ENCODE measurements at regions not wholly inside any gene's neighbourhood (a gene's known extent, or its start where the extent isn't known, plus 50 kb on each side); places are given as distances from the start of the nearest gene placed in this dataset.
"Not testable (repeated sequence)": the region's sequence is repeated elsewhere in the genome, so short reads cannot be mapped to it uniquely, and the experiment has no call there.

DNA sequence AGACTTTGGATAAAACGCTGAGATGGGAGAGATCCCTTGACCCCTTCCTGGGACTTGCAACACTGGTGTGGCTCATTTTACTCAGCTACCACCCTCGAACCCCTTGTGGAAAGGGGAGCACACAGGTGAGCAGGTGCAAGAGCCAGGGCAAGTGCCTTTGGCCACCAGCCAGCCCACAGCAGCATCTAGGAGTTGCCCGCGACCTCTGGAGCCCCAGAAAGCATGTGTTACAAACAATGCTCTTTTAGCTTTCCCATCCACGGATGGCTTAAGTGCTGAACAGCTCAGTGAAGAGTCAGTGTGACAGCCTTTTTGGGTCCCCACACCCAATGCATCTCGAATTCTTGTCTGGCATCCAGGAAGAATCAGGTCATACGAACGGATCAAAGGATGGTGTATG is 197.8 kb downstream of the MEMO1 start:
- TF ChIP-seq, protein P1, sequence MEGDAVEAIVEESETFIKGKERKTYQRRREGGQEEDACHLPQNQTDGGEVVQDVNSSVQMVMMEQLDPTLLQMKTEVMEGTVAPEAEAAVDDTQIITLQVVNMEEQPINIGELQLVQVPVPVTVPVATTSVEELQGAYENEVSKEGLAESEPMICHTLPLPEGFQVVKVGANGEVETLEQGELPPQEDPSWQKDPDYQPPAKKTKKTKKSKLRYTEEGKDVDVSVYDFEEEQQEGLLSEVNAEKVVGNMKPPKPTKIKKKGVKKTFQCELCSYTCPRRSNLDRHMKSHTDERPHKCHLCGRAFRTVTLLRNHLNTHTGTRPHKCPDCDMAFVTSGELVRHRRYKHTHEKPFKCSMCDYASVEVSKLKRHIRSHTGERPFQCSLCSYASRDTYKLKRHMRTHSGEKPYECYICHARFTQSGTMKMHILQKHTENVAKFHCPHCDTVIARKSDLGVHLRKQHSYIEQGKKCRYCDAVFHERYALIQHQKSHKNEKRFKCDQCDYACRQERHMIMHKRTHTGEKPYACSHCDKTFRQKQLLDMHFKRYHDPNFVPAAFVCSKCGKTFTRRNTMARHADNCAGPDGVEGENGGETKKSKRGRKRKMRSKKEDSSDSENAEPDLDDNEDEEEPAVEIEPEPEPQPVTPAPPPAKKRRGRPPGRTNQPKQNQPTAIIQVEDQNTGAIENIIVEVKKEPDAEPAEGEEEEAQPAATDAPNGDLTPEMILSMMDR (IDR thresholded peaks at IDR 0.05; ENCODE audit: low read depth, low read length, missing control alignments), result no peak
- in situ Hi-C loops (cut with HindIII; ENCODE audit: low sequenced_read_pairs), result no loop called here
- H3K4me3 ChIP-seq (ENCODE audit: low read depth, low read length), result no peak overlapping the region
- DNase-seq (ENCODE audit: low read depth), result no peak

DNA sequence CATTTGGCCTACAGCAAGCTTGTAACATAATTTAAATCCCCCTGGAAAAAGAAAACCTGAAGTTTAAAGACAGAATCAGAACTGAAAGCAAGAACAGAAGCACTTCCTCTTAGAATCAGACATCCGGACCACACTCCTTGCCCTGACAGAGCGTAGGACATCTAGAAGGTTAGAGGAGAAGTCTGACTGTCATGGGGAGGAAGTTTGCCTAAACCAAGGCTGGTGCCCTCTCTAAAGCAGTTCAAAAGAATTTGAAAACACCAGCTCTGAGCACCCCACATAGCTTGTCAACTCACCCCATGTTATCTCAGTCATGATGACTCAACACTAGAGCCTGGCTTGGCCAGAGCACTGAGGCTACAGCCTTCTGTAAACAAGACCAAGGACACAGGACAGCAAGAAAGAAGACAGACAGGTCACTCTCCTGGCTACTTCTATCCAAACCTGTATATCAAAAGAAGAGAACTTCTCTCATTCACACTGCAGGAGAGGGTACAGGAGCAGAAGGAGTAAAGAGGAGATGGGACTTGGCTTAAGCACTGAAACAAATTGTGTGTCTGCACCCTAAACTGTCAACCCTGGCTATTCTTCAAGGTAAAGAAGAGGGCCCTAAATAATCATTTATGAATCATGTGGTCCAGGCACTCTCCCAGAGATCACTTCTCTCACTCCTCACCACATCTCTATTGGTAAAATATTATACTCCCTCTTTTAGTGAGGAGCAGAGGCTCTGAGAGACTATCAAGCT is 198.6 kb downstream of the MEMO1 start:
- DNase-seq (ENCODE audit: low read depth), result no peak
- TF ChIP-seq, protein P1 (IDR thresholded peaks at IDR 0.05; ENCODE audit: low read depth, low read length, missing control alignments), result no peak
- in situ Hi-C loops (cut with HindIII; ENCODE audit: low sequenced_read_pairs), result no loop called here
- H3K4me3 ChIP-seq (ENCODE audit: low read depth, low read length), result no peak overlapping the region

DNA sequence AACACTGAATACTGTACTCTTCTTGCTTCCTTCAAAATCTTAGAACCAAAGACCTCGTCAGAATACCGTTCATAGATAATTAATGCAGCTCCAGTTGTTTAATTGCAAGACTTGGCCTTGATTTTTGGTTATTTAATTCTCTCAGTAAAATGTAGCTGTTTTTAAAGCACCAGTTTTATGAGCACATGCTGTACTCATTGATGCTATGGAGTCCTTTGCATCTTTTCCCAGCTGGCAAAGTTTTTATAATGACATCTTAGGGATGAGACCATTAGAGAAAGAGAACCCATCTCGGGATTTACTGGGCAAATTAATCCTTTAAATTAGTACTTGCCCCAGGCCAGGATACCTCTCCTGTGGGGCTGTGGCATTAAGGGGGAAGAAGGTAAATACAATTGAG is 199.3 kb downstream of the MEMO1 start:
- TF ChIP-seq, protein P1 (IDR thresholded peaks at IDR 0.05; ENCODE audit: low read depth, low read length, missing control alignments), result no peak
- in situ Hi-C loops (cut with HindIII; ENCODE audit: low sequenced_read_pairs), result no loop called here
- H3K4me3 ChIP-seq (ENCODE audit: low read depth, low read length), result no peak overlapping the region
- DNase-seq (ENCODE audit: low read depth), result no peak

DNA sequence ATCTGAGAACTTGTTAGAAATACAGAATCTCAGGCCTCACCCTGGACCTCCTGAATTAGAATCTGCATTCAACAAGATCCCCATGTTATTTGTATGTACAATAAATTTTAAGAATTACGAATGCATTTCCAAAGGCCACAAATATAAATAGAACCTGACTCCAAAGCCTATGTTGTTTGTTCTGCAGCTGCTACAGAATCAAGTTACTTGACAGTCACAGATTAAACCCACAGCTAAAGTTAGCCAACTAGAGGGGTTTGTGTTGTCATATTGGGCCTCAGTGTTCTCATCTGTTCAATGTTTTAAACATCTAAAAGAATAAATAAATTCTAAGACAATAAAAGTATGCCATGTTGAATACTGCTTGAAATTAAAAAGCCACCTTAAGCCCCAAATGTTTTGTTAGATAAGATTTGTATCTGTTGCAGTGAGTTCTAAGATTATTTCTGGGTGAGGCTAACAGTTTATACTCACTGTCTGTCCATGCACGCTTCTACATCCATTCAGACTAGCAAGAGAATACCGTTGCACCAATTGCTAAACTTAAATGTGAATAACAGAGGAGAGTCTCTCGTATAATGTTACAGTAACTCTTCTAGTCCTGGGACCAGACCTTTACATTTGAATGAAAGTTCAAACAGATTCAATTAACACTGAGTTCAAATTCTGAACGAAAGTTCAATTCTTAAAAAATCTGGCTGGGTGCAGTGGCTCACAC is 200.4 kb downstream of the MEMO1 start:
- no peak for DNase-seq (ENCODE audit: low read depth)
- in situ Hi-C loops (cut with HindIII; ENCODE audit: low sequenced_read_pairs), result no loop called here
- TF ChIP-seq, protein P1 (IDR thresholded peaks at IDR 0.05; ENCODE audit: low read depth, low read length, missing control alignments), result no peak

DNA sequence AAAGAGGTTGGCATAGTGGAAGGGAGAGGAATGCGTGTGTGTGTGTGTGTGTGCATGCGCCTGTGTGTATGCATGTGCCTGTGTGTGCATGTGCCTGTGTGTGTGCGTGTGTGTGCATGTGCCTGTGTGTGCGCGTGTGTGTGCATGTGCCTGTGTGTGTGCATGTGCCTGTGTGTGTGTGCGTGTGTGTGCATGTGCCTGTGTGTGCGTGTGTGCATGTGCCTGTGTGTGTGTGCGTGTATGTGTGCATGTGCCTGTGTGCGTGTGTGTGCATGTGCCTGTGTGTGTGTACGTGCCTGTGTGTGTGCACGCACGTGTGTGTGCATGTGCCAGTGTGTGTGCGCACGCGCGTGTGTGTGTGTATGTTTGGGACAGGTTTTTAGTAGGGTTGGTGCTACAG is 205.1 kb downstream of the MEMO1 start:
- no peak overlapping the region for H3K4me3 ChIP-seq (ENCODE audit: low read depth, low read length)
- DNase-seq (ENCODE audit: low read depth), result no peak
- TF ChIP-seq, protein P1 (IDR thresholded peaks at IDR 0.05; ENCODE audit: low read depth, low read length, missing control alignments), result no peak
- in situ Hi-C loops (cut with HindIII; ENCODE audit: low sequenced_read_pairs), result no loop called here

More for the DNA sequence above, 200.4 kb downstream of the MEMO1 start:
- no peak overlapping the region for H3K4me3 ChIP-seq (ENCODE audit: low read depth, low read length)

DNA sequence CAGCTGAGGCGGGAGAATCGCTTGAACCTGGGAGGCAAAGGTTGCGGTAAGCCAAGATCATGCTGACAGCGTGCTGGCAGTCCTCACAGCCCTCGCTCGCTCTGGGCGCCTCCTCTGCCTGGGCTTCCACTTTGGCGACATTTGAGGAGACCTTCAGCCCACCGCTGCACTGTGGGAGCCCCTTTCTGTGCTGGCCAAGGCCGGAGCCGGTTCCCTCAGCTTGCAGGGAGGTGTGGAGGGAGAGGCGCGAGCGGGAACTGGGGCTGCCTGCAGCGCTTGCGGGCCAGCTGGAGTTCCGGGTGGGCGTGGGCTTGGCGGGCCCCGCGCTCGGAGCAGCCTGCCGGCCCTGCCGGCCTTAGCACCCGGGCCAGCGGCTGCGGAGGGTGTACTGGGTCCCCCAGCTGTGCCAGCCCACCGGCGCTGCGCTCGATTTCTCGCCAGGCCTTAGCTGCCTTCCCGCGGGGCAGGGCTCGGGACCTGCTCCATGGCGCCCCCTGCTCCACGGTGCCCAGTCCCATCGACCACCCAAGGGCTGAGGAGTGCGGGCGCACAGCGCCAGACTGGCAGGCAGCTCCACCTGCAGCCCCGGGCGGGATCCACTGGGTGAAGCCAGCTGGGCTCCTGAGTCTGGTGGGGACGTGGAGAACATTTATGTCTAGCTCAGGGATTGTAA is 207.2 kb downstream of the MEMO1 start:
- DNase-seq (ENCODE audit: low read depth); in situ Hi-C loops (cut with HindIII; ENCODE audit: low sequenced_read_pairs); H3K4me3 ChIP-seq (ENCODE audit: low read depth, low read length): not testable (repeated sequence)
